ENCODE measurements at regions not wholly inside any gene's neighbourhood (a gene's known extent, or its start where the extent isn't known, plus 50 kb on each side); places are given as distances from the start of the nearest gene placed in this dataset.

DNA sequence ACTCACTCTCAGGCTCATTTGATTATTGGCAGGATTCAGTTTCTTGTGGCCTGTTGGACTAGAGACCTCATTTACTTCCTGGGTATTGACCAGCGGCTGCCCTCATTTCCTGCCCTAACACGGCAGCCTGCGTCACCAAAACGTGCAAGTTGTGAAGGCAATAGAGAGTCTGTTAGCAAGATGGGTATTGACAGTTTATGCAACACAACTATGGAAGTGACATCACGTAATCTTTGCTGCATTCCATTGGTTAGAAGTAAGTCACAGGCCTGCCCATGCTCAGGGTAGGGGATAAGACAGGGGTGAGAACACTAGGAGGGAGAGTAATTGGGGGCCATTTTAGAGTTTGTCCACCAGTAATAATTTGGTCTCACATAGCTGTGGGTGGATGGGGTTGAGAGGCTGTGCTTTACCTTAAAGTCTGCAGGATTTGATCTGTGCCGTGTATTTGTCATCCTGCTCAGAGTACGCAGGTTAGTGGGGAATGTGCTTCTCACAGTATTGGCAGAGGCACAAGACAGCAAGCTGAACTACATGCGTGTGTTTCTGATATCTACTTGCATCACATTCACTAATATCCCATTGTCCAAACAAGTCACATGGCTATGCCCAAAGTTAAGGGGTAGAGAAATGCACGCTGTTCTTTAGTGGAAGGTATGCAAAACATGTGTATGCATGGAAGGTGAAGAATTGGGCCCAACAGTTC lies 83.3 kb downstream of the EDEM1 start:
- DNase-seq = no peak

DNA sequence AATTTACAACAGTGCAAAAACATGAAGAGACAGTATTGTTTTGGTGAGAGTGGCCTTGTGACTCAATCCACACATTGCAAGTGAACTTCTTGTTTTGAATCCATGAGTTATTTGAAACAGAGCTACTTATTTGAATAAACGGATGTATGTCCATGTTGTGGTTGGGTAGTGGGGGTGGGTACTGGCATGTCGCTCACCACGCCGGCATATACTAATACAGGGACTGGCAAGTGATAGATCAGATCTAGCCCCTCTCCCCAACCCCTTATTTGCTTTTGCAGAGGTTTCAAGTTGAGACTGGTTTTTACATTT lies 83.8 kb downstream of the EDEM1 start:
- DNase-seq = no peak

DNA sequence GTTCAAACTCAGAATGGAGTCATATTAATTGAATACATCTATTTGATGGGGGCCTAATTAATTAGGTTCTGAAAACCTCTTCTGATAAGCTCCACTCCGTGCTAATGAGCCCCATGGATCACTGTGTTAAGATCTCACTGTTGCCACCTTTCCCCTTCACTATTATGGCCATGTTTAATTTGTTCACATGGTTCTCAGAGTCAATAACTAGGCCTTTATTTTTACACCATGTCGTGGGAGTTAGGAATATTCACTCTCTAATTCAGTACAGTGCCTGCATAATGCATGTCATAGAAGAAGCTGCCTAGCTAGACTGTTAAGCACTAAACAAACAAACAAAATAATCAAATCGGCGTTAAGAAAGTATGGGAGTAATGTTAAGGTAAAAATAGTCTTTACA lies 84.9 kb downstream of the EDEM1 start:
- peak; percentile 25 for DNase-seq

GRCh38 chr3:5274091-5274490 lies 86.6 kb downstream of the EDEM1 start:
- peak; percentile 14 for DNase-seq

DNA sequence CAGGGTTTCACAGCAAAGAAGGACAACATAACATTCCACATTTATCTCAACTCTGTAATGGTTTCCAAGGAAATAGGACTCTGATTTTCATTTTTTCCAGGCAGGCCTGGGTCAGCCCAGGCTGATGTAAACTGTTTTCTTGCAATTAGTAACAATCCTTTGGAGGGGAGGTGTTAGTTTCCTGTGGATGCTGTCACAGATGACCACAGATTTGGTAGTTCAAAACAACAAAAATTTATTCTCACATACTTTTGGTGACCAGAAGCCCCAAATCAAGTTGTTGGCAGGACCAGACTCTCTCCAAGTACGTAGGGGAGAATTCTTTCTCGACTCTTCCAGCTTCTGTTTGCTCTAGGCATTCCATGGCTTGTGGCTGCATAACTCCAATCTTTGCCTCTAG lies 88.0 kb downstream of the EDEM1 start:
- no peak for DNase-seq

DNA sequence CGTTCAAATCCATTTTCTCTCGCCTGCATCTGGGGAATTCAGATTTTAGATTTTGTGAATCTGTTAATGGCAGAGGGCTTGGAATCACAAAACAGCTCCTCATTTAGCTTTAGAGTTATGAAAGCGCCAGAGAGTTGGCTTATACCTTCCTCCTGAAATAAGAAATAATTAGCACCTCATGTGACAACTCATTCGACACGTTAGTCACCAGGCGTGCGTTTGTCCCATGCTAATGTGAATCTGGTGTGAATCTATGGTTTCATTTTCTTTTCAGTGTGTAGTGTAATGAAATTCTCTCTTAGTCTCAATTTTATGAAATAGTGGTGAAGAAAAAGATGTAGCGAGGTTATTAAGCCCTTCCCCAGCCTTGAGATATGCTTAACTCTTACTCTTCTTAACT lies 89.4 kb downstream of the EDEM1 start:
- no peak for DNase-seq

- no peak for DNase-seq
Observed at GRCh38 chr3:5277612-5278236, 90.2 kb downstream of the EDEM1 start.

DNA sequence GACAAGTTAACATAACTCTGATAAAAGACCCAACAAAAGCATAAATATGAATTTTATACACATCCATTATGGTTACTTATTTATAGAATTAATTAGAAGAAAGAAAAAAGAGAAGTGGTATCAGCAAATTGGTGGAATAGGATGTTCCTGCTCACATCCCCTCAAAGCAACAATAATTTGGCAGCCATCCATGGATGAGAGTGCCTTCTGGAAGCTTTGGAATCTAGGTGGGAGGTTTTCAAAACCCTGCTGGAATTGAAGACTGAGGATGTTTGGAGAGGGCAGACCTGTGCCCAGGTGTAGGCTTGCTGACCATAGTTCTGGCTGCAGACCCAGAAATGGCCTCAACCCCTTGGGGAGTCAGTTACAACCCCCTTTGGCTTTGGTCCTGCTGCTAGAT lies 91.2 kb downstream of the EDEM1 start:
- DNase-seq = no peak

DNA sequence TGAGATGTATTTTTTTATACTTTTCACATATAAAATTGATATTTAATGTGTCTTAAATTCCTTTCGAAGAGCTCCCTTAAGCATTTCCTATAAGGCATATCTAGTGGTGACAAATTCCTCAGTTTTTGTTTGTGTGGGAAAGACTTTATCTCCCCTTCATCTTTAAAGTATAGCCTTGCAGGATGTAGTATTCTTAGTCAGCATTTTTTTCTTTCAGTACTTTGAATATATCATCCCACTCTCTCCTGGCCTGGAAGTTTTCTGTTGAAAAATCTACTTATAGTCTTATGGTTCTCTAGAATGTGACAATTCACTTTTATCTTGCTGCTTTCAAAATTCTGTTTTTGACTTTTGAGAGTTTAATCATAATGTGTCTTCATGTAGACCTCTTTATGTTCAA lies 95.2 kb downstream of the EDEM1 start:
- no peak for DNase-seq

GRCh38 chr3:5285439-5285838 lies 97.9 kb downstream of the EDEM1 start:
- no peak for DNase-seq

DNA sequence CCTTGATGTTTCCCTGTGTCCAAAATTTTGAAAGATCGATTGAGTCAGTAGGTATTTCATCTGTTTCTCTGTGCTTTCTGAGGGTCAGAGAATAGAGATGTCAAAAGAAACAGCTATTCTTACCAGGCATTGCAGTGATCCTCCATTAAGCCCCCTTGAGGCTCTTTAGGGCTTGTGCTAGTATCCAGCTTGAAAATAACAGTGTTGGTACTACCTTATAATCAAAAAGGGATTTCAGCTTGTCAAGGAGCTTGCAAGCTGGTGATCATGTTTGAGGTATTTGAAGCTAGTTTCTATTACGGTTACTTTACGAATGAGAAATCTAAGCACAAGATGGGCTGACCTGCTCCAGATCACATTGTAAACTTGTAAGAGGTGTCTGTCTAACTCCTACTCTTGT lies 103.4 kb downstream of the EDEM1 start:
- DNase-seq = no peak

- DNase-seq = peak; percentile 54
Observed at GRCh38 chr3:5292512-5292911, 105.0 kb downstream of the EDEM1 start.

- DNase-seq = no peak
Observed at GRCh38 chr3:5293207-5293606, 105.7 kb downstream of the EDEM1 start.

DNA sequence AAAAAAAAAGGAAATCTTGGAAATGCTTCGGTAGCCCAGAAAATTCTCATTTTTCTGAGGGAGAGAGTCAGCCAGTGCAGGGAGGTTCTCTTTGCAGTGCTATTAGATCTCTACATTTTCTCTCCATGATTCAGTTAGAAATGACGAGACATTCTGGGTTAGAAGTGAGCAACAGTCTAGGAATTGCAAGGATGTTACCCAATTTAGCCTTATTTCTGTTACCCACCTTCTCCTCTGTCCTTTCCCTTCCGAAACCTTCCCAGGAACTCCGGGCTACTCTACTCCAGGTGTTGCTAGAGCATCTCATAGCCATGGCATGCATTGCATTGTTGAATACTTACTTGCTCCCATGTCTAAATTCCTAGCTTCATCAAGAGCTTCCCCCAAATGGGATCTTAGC lies 106.8 kb downstream of the EDEM1 start:
- DNase-seq = no peak

DNA sequence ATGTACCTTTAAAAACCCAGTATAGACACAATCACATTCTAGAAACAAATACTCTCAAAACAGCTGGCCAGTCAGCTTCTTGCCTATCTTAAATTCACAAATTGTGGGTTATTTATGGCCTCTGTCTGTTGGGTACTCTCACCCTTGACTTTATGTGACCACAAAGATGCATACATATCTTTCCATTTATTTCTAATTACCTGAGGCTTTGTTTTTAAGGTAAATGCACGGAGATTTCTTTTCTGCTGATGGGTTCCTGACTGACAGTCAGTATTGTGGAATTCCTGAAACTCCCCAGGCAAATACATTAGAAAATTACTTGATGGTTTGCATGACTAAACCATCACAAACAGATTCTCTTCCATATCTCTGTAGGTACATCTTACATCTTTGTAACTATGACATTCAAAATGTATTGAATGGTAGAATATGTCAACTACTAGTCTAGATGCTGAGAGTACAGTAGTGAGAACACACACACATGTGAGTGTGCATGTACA lies 107.7 kb downstream of the EDEM1 start:
- DNase-seq = no peak

- no peak for DNase-seq
Observed at GRCh38 chr3:5296362-5296761, 108.9 kb downstream of the EDEM1 start.

DNA sequence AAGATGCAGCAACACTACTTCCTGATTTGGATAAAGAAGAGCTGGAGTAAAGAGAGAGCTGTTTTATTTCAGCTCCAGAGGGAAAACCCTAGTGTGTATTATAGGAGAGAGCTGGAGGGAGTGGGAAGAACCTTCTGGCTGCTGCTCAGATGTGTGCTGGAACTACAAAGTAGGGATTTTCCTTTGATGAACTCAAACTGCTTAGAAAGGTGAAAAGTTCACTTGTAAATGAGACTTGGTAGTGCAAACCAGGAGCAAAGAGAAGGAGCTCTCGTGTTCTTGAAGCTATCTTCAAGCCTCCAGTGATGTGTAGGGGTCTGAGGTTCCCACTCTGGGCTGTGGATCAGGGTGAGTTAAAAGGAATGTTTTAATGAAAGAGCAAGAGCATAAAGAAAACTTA lies 110.4 kb downstream of the EDEM1 start:
- DNase-seq = no peak

GRCh38 chr3:5298453-5298852 lies 110.9 kb downstream of the EDEM1 start:
- no peak for DNase-seq

DNA sequence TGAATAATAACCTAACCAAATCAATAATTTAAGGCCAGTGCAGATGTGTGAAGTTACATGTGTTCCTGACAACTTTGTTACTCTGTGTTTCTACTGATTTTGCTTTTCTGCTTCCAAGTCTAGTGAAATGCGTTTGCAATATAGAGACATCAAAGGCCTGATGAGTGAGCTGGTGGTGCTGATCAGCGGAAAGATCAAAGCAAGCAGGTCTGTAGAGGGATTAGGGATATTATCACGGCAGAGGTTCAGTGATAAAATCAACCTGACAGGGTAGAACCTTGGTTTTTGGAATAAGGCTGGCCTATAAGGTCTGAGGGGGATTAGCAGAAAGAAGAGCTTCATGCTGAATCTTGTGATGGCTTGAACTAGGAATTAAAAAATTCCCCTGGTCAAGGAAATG lies 111.7 kb downstream of the EDEM1 start:
- no peak for DNase-seq

DNA sequence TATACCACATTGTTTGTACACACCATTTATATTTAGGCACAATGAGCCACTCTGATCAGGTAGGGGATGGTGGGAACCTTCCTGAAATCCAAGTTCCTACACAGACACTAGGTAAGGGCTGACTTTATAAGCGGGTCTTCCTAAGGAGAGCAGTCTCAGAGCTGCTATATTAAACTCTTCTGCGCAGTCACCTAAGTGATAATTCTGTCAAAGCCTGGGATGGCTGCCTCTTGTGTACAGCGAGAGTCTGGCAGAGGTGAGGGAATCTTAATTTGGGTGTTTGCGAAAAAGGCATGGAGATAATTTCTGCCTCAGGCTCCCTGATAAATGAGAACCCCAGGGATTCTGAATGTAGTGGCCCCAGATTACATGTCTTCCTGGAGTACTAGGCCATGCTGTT lies 113.1 kb downstream of the EDEM1 start:
- DNase-seq = no peak

GRCh38 chr3:5301651-5302297 lies 114.3 kb downstream of the EDEM1 start:
- no peak for DNase-seq

DNA sequence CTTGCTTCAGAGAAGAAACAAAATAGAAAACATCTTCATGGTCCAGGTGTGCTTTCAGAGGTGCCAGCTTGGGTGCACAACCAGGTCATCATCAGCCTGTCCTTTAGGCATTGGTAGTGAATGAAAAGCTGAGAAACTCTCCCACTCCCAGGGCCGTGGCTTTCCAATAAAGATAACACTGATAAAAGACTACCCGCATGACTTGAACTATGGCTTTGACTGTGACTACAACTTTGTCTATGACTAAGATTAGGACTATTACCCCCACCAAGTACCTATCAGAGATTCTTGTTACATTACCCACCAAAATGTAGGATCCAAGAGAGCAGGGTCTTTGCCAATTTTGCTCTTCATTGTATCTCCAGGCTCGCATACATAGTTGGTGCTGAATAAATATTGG lies 115.2 kb downstream of the EDEM1 start:
- no peak for DNase-seq

DNA sequence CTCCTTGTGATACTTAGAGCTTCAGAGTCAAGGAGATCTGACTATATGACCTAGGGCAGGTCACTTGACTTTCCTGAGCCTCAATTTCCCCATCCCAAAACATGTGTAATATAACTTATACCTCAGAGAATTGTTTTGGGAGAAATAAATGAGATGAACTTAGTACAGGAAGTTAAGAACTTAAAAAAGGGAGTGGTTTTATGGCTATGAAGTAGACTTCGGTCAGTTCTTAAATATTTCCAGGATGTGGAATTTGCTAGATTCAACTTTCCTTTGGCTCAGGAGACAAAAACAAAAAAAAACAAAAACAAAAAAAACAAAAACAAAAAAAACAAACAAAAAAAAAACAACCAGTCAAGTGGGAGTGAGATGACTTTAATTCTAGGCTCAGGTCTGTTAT lies 116.7 kb downstream of the EDEM1 start:
- no peak for DNase-seq

Data from NCI-H69 (cell line).